GM12892 (cell line): ENCODE measurements at regions not wholly inside any gene's neighbourhood (a gene's known extent, or its start where the extent isn't known, plus 50 kb on each side); places are given as distances from the start of the nearest gene placed in this dataset.

Experiments used
- POLR2A ChIP-seq: IDR thresholded peaks from 2 replicates; pipeline ENCODE4 v1.6.1; 2011; ENCODE audit warnings: low read depth, low read length, control low read depth
- POLR2AphosphoS5 ChIP-seq: IDR thresholded peaks from 2 replicates; pipeline ENCODE4 v1.6.1; 2011; ENCODE audit warnings: low read depth, low read length, control low read depth
- TAF1 ChIP-seq: IDR thresholded peaks from 2 replicates; pipeline ENCODE4 v1.6.1; 2011; ENCODE audit warnings: low read depth, mild to moderate bottlenecking, control low read depth, low read length, borderline replicate concordance

- TF ChIP-seq POLR2A = no peak
- TF ChIP-seq TAF1 = no peak
- TF ChIP-seq POLR2AphosphoS5 = no peak
Measured at GRCh38 chr5:10017786-10018185, 231.9 kb downstream of the ATPSCKMT start.
